NCI-H774 (cell line): ENCODE measurements at regions not wholly inside any gene's neighbourhood (a gene's known extent, or its start where the extent isn't known, plus 50 kb on each side); places are given as distances from the start of the nearest gene placed in this dataset.
"Not testable (repeated sequence)": the region's sequence is repeated elsewhere in the genome, so short reads cannot be mapped to it uniquely, and the experiment has no call there.

Experiments used
- DNase-seq: peaks from one replicate; lab custom pipeline; 2025; lab: John Stamatoyannopoulos, UW

- DNase-seq = no peak
Measured at GRCh38 chr7:39825401-39825980, 124.6 kb upstream of the CDK13 start.

GRCh38 chr7:39826166-39826565, 123.9 kb upstream of the CDK13 start:
- DNase-seq = no peak

- DNase-seq = no peak
Measured at GRCh38 chr7:39827571-39827970, 122.5 kb upstream of the CDK13 start.

- DNase-seq = no peak
Measured at GRCh38 chr7:39829028-39829427, 121.0 kb upstream of the CDK13 start.

- DNase-seq = no peak
Measured at GRCh38 chr7:39832519-39833085, 117.5 kb upstream of the CDK13 start.

GRCh38 chr7:39833180-39833799, 116.8 kb upstream of the CDK13 start:
- peak; percentile 29 for DNase-seq

- DNase-seq = not testable (repeated sequence)
Measured at GRCh38 chr7:39833865-39834634, 116.0 kb upstream of the CDK13 start.

GRCh38 chr7:39838326-39838725, 111.7 kb upstream of the CDK13 start:
- DNase-seq = peak; percentile 82

GRCh38 chr7:39845006-39845405, 105.0 kb upstream of the CDK13 start:
- DNase-seq = no peak

GRCh38 chr7:39847227-39847626, 102.8 kb upstream of the CDK13 start:
- no peak for DNase-seq

GRCh38 chr7:39851466-39852045, 98.5 kb upstream of the CDK13 start:
- DNase-seq = no peak

GRCh38 chr7:39854616-39855324, 95.3 kb upstream of the CDK13 start:
- DNase-seq = not testable (repeated sequence)

- no peak for DNase-seq
Measured at GRCh38 chr7:39855325-39855674, 94.8 kb upstream of the CDK13 start.

- DNase-seq = not testable (repeated sequence)
Measured at GRCh38 chr7:39863675-39864322, 86.3 kb upstream of the CDK13 start.

- not testable (repeated sequence) for DNase-seq
Measured at GRCh38 chr7:39869888-39870522, 80.1 kb upstream of the CDK13 start.

GRCh38 chr7:39871610-39872009, 78.4 kb upstream of the CDK13 start:
- DNase-seq = not testable (repeated sequence)

- DNase-seq = no peak
Measured at GRCh38 chr7:39880556-39880955, 69.5 kb upstream of the CDK13 start.

GRCh38 chr7:39882148-39882784, 67.8 kb upstream of the CDK13 start:
- DNase-seq = no peak

GRCh38 chr7:39883812-39884390, 66.2 kb upstream of the CDK13 start:
- DNase-seq = no peak
